ENCODE measurements at regions not wholly inside any gene's neighbourhood (a gene's known extent, or its start where the extent isn't known, plus 50 kb on each side); places are given as distances from the start of the nearest gene placed in this dataset.

DNA sequence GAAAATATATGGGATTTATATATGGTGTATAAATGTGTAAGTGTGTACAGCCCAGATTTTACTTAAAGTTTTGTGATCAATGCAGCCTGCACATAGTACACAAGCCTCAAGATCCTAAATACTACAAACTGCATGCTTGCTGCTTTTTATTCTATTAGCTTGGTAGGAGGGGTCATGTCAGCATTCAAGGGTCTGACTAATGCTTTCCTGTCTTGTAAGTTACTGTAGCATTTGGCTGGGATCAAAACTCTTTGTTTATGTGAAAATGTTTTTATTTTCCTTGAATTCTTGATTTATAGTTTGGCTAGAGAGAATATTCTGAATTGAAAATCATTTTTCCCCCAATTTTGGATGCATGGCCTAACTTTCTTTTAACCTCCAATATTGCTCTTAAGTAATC, 370.9 kb downstream of the NSUN3 start:
- TF ChIP-seq, protein P1, sequence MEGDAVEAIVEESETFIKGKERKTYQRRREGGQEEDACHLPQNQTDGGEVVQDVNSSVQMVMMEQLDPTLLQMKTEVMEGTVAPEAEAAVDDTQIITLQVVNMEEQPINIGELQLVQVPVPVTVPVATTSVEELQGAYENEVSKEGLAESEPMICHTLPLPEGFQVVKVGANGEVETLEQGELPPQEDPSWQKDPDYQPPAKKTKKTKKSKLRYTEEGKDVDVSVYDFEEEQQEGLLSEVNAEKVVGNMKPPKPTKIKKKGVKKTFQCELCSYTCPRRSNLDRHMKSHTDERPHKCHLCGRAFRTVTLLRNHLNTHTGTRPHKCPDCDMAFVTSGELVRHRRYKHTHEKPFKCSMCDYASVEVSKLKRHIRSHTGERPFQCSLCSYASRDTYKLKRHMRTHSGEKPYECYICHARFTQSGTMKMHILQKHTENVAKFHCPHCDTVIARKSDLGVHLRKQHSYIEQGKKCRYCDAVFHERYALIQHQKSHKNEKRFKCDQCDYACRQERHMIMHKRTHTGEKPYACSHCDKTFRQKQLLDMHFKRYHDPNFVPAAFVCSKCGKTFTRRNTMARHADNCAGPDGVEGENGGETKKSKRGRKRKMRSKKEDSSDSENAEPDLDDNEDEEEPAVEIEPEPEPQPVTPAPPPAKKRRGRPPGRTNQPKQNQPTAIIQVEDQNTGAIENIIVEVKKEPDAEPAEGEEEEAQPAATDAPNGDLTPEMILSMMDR (IDR thresholded peaks at IDR 0.05; ENCODE audit: low read depth, low read length, missing control alignments): no peak
- DNase-seq (ENCODE audit: low read depth): no peak
- no peak overlapping the region for H3K4me3 ChIP-seq (ENCODE audit: low read depth, low read length)

DNA sequence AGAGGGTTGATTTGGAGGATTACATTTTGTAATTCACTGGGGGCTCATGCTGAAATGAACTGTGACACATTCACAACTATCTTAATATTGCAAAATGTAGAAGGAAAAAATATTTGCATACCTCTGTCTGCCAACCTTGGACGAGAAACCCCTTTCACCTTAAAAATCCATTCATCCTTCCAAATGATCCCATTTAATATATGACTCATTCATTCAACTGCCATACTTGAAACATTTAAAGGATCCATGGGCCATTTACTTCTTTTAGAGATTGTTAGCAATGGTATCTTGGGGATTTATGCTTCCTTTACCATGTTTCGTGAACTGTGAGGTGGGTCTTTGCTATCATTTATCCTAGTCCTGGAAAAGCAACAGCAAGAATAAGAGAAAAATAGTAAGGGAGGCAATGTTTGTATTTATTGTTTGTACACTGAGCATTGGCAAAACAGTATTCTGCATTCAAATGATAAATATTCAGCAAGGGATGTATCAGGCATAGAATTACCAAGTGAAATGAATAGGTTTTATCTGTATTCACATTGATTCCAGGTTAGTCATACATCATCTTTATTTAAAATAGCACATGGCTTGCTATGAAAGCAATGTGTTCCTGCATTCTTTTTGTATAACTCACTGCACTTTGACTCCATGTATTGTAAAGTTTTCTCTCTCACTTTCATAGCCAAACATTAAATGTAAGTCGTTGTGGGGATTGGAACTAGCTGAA, 378.1 kb downstream of the NSUN3 start:
- DNase-seq (ENCODE audit: low read depth): no peak
- no peak overlapping the region for H3K4me3 ChIP-seq (ENCODE audit: low read depth, low read length)
- TF ChIP-seq, protein P1 (IDR thresholded peaks at IDR 0.05; ENCODE audit: low read depth, low read length, missing control alignments): no peak

- TF ChIP-seq, protein P1 (IDR thresholded peaks at IDR 0.05; ENCODE audit: low read depth, low read length, missing control alignments): no peak
- H3K4me3 ChIP-seq (ENCODE audit: low read depth, low read length): no peak overlapping the region
- no peak for DNase-seq (ENCODE audit: low read depth)
Observed at GRCh38 chr3:94441494-94441847, 378.6 kb downstream of the NSUN3 start.

DNA sequence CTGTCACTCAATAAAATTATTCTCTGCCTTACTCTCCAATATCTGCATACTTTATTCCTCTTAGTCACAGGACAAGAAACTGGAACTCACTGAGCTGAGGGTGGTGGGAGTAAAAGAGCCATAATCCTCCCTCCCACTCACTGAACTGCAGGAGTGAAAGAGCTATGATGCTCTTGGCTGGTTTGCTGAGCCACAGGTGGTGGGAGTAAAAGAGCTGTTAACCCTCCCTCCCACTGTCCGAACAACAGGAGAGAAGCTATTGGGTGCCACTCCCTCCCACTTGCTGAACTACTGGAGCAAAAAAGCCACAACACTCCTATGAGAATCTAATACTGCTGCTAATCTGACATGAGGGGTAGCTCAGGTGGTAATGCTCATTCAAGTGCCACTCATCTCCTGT, 391.0 kb downstream of the NSUN3 start:
- no peak for DNase-seq (ENCODE audit: low read depth)
- no peak overlapping the region for H3K4me3 ChIP-seq (ENCODE audit: low read depth, low read length)
- TF ChIP-seq, protein P1 (IDR thresholded peaks at IDR 0.05; ENCODE audit: low read depth, low read length, missing control alignments): no peak

GRCh38 chr3:94459167-94459566, 396.3 kb downstream of the NSUN3 start:
- TF ChIP-seq, protein P1 (IDR thresholded peaks at IDR 0.05; ENCODE audit: low read depth, low read length, missing control alignments): no peak
- no peak for DNase-seq (ENCODE audit: low read depth)
- no peak overlapping the region for H3K4me3 ChIP-seq (ENCODE audit: low read depth, low read length)

GRCh38 chr3:94460931-94461330, 398.1 kb downstream of the NSUN3 start:
- no peak overlapping the region for H3K4me3 ChIP-seq (ENCODE audit: low read depth, low read length)
- TF ChIP-seq, protein P1 (IDR thresholded peaks at IDR 0.05; ENCODE audit: low read depth, low read length, missing control alignments): no peak
- no peak for DNase-seq (ENCODE audit: low read depth)

- TF ChIP-seq, protein P1 (IDR thresholded peaks at IDR 0.05; ENCODE audit: low read depth, low read length, missing control alignments): no peak
- H3K4me3 ChIP-seq (ENCODE audit: low read depth, low read length): no peak overlapping the region
- DNase-seq (ENCODE audit: low read depth): no peak
Observed at GRCh38 chr3:94462931-94463330, 400.1 kb downstream of the NSUN3 start.
